HL-60/S4 treated with retinoic acid at 250 ng/mL for 4 days and 3 days (cell line): ENCODE measurements at regions not wholly inside any gene's neighbourhood (a gene's known extent, or its start where the extent isn't known, plus 50 kb on each side); places are given as distances from the start of the nearest gene placed in this dataset.
"Not testable (repeated sequence)": the region's sequence is repeated elsewhere in the genome, so short reads cannot be mapped to it uniquely, and the experiment has no call there.

Experiments used
- in situ Hi-C: fragments of 300-500 bp; cut with MboI; formaldehyde crosslinking; loops from 2 replicates; pipeline ENCODE4 v1.7.0; 2022; ENCODE audit warnings: low sequenced_read_pairs

DNA sequence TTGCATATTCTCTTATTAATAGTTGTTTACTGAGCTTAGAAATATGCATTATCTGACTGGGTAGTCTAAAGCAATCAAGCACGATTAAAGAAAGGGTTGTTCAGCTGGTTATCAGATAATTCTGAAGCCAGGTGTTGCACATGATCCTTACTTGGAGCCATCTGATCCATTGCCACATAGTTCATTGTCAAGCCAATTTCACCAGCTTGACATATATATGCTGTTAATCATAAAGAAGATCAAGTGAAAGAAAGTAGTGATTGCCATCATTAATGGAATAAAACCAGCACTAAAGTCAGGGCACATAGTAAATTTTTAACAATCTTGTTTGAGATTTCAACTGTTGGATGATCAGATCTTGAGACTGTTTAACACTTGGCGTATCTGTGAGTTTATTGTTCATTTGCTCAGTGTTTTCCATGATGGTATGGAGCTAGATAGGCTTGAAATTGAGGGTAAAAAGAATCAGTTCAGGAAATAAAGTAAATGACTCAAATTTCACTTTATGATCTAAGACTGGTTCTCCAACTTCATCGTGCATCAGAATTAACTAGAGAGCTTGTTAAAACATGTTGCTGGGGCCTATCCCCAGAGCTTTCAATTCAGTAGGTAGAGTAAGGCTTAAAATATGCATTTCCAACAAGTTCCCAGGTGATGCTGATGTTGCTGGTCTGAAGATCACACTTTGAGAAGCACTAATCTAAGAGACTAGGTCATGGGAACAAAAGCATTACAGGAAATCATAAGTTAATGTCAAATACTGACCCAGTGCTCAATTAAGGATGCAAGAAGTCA lies 539.6 kb downstream of the SATB2 start:
- in situ Hi-C loops, result no loop called here

GRCh38 chr2:198917275-198917674 lies 540.5 kb downstream of the SATB2 start:
- in situ Hi-C loops, result no loop called here

DNA sequence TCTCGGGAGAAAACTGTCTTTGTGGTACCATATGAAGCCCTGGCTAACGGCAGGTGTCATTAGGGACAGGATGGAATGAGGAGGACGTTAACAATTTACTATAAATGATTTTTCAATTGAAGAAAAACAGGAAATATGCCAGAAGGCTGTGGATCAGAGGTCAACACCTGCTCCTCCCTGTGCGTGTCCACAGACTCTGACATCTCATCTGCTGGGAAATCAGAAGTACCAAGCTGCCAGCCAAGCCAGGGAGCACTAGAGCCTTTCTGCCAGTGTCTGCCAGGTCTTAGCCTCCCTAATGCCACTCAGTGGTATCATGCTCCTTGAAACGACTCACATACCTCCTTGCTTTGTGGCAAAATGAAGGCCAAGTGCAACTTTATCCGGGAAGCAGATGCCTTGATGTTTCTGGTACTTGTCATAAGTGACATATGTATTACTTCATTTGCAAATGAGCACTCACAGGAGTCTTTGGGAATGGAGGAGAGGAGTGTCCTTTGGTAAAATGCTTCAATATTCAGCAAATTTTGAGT lies 541.1 kb downstream of the SATB2 start:
- in situ Hi-C loops, result no loop called here

GRCh38 chr2:198913394-198914152 lies 544.2 kb downstream of the SATB2 start:
- in situ Hi-C loops, result no loop called here

DNA sequence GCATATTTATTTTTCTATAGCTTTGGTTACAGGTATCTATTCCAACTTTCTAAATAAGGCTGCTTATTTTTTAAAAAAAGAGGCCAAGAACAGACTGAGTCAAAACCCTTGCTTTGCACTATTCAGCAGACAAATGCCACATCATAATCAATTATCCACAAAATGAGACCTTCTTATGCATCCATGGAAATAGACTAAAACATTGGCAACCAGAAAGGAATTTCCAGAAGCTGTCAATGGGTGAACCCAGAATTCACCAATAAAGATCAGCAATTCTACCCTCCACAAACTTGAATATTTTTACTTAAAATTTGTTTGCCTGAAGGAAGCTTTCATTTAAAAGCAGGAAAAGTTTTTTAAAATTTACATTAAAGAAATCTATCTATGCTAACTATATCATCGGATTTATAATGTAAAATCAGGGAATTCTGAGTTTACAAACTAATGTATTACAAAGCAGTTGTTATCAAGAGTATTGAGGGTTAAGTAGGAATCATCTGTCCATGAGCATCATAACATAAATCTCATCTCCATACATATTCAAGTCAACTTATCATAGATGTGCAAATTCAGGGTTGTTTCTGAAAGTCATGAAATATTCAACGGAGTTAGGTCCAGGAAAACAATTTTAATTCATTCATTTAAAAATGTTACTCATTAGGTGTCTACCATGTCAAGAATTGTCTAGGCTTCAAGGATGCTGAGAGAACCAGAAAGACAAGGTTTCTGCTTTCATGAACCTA lies 548.0 kb downstream of the SATB2 start:
- in situ Hi-C loops, result no loop called here

DNA sequence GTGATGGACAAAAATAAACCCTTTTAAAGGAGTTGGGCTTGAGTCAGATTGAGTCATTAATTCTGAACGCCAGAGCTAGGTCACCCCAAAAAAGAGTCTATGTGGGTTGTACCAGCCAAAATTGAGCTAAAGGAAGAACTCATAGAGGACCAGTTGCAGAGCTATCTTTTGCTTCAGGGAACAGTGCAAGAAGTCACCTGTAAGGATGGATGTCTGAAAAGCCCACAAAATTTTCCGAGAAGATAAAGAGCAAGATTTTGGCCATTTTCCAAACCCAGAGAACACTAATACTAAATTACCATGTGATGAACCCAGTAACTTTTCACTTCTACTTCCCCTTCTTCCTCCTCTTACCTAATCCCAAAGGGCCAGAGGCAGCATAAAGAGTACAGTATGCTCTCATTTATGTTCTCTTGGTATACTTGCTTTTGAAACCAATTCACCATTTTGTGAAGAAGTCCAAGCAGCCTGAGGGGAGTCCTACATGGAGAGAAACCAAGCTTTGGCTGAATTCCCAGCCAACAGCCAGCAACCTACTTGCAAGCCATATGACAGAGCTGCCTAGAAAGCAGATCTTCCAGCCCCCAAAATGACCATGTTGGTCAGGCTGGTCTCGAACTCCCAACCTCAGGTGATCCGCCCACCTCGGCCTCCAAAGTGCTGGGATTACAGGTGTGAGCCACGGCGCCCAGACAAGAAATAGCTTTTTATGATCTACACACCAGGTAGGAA lies 551.7 kb downstream of the SATB2 start:
- in situ Hi-C loops, result no loop called here

DNA sequence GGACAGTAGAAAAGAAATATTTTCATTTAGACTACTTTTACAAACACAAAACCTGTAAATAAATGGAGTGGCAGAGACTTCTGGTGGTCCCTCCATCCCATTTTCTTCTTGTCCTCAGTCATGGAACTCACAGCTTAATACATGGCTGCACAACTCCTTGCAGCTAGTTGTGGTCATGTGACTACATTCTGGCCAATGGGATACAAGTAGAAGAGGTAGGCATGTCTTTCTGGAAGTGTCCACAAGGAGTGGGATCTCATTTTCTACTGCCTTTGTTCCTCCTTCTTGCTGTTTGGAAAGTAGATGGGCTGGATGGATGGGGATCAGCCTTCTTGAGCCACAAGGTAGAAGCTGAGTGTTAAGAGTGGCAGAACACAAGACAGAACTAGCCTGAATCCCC lies 555.8 kb downstream of the SATB2 start:
- in situ Hi-C loops, result no loop called here

GRCh38 chr2:198900141-198900540 lies 557.6 kb downstream of the SATB2 start:
- in situ Hi-C loops, result no loop called here

DNA sequence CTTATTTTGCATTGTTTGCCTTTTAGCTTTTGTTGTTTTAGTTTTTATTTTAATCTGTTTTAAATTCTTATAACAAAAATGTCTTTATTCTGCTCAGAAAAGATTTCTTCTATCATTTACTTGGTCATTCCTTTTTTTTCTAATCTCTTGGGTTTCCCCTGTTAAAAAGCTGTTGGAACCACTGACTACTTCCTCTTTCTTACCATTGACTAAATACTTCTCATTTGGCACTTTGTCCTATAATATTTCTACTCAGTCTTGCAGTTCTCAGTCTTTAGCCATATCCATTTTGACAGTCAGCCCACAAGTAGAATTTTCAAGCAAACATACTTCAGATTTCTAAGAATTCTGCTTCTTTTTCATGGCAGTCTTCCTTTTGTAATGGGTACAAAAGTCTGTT lies 567.2 kb downstream of the SATB2 start:
- in situ Hi-C loops, result no loop called here

DNA sequence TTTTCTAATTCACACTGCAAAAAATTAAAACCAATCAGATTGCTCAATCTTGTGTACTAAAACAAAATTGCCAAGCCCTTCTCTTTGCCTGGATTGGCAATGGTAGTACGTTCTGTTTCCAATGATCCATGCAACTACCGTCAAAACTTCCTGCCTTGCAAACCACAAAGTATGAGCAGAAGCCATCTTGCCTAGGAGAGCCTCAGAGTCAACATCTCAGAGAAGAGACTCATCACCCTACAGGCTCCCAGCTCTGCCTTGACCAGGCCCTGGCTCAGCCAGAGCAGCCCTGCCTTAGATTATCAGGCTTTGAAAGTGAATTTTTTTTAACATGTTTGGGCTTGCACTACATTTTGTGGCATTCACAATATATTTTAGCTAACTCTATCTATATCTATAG lies 574.1 kb downstream of the SATB2 start:
- in situ Hi-C loops, result no loop called here

GRCh38 chr2:198880986-198881385 lies 576.8 kb downstream of the SATB2 start:
- in situ Hi-C loops, result no loop called here

DNA sequence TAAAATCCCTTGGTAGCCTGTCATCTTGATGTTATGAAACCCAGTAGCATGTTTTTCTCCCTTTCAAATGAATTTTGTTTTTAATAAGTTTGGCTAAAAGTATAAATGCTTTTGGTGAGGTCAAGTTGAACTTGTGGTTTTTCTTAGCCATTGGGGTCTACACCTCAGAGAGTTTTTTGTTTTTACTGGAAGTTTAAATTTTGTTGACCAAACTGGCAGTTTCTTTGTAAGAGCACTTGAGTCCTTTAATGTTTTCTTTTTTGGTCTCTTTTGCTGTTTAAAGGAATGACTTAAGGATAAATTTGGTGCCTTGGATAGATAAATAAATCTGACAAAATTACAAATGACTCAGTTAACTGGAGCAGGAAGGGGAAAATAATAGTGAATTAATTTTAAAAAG lies 577.3 kb downstream of the SATB2 start:
- in situ Hi-C loops, result no loop called here

DNA sequence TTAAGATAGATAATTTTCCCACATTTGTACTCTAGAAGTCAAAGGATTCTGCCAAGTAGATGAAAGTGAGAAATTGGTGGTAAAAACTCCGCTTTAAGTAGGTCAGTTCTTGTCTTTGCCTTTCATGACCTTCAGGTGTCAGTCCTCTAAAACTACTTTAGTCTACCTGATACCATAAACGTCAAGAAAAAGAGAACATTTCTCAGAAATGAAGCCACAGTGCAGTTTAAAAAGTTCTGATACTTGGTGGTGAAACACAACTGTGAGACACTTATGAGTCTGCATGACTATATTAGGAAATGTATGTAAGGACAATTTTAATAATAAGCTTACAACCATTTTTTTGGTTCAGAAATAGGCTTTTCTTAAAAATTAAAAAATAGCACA lies 583.3 kb downstream of the SATB2 start:
- in situ Hi-C loops, result no loop called here

- in situ Hi-C loops, result no loop called here
Observed at GRCh38 chr2:198873503-198874471, 584.0 kb downstream of the SATB2 start.

GRCh38 chr2:198863655-198864054 lies 594.1 kb downstream of the SATB2 start:
- in situ Hi-C loops, result no loop called here

DNA sequence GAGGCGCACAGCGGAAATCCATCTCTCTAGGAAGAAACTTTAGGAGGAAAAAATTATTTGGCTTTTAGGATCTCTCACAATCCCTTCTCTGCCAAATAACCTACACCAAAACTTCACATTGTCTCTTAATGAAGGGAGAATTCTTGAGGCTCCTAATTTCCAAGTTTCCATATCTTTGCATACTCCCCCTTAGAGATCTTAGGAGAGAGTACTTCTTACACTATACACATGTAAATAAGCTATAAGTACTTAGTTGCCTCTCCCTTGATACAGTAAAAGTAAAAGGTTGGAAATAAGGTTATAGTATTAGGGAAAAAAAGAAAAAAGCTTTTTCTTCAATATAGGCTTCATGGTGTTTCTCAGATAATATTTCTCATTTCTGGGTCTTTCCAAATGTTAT lies 596.7 kb downstream of the SATB2 start:
- in situ Hi-C loops, result no loop called here

GRCh38 chr2:198857246-198857645 lies 600.5 kb downstream of the SATB2 start:
- in situ Hi-C loops, result no loop called here

- in situ Hi-C loops, result not testable (repeated sequence)
Observed at GRCh38 chr2:198855746-198856145, 602.0 kb downstream of the SATB2 start.

GRCh38 chr2:198852248-198852647 lies 605.5 kb downstream of the SATB2 start:
- in situ Hi-C loops, result no loop called here

- in situ Hi-C loops, result no loop called here
Observed at GRCh38 chr2:198825534-198825933, 632.2 kb downstream of the SATB2 start.
